ENCODE measurements at regions not wholly inside any gene's neighbourhood (a gene's known extent, or its start where the extent isn't known, plus 50 kb on each side); places are given as distances from the start of the nearest gene placed in this dataset.

- TF ChIP-seq, protein P1, sequence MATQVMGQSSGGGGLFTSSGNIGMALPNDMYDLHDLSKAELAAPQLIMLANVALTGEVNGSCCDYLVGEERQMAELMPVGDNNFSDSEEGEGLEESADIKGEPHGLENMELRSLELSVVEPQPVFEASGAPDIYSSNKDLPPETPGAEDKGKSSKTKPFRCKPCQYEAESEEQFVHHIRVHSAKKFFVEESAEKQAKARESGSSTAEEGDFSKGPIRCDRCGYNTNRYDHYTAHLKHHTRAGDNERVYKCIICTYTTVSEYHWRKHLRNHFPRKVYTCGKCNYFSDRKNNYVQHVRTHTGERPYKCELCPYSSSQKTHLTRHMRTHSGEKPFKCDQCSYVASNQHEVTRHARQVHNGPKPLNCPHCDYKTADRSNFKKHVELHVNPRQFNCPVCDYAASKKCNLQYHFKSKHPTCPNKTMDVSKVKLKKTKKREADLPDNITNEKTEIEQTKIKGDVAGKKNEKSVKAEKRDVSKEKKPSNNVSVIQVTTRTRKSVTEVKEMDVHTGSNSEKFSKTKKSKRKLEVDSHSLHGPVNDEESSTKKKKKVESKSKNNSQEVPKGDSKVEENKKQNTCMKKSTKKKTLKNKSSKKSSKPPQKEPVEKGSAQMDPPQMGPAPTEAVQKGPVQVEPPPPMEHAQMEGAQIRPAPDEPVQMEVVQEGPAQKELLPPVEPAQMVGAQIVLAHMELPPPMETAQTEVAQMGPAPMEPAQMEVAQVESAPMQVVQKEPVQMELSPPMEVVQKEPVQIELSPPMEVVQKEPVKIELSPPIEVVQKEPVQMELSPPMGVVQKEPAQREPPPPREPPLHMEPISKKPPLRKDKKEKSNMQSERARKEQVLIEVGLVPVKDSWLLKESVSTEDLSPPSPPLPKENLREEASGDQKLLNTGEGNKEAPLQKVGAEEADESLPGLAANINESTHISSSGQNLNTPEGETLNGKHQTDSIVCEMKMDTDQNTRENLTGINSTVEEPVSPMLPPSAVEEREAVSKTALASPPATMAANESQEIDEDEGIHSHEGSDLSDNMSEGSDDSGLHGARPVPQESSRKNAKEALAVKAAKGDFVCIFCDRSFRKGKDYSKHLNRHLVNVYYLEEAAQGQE (IDR thresholded peaks at IDR 0.05; ENCODE audit: unreplicated experiment) = no peak
- TF ChIP-seq EZH2 (IDR thresholded peaks at IDR 0.05; ENCODE audit: low read depth, unreplicated experiment) (no peak), ETS1 (IDR thresholded peaks at IDR 0.05) (no peak), STAT1 (IDR thresholded peaks at IDR 0.05; ENCODE audit: unreplicated experiment) (no peak)
Measured at GRCh38 chr10:56771343-56771742, 410.3 kb upstream of the ZWINT start (continued).

GRCh38 chr10:56763090-56763489, 402.0 kb upstream of the ZWINT start:
- 0 out of 2 replicates have a peak, but pooled peaks cover 7% of the 10 kb centered on the region for H3K36me3 ChIP-seq (ENCODE audit: insufficient read depth)
- peaks cover 7% of the 10 kb centered on the region; the same call in 1 of the 2 replicates for H3K9me2 ChIP-seq (ENCODE audit: insufficient read depth)
- H3K27me3 ChIP-seq (ENCODE audit: insufficient read depth) = no peaks in the 10 kb centered on the region
- peaks cover 11% of the 10 kb centered on the region for H3K4me1 Mint-ChIP-seq
- H4K20me1 ChIP-seq (replicated peaks; ENCODE audit: insufficient read depth) = no peaks in the 10 kb centered on the region
- H2AFZ ChIP-seq = no peak overlapping the region
- H3F3A ChIP-seq (replicated peaks; ENCODE audit: low read depth) = no peaks in the 10 kb centered on the region
- H3K4me1 ChIP-seq (ENCODE audit: insufficient read depth) = peaks cover 9% of the 10 kb centered on the region; the same call in 1 of the 2 replicates
- H3K27me3 Mint-ChIP-seq (ENCODE audit: insufficient read depth, low read depth, poor library complexity) = no peaks in the 10 kb centered on the region
- DNase-seq (ENCODE audit: low spot score) (peak; percentile 9), ATAC-seq (no peak)
- H3K79me2 ChIP-seq (replicated peaks; ENCODE audit: insufficient read depth) = no peaks in the 10 kb centered on the region
- peaks cover 44% of the 10 kb centered on the region for H3K9me3 Mint-ChIP-seq
- no peak overlapping the region for H3K4me3 Mint-ChIP-seq
- no peak overlapping the region for H3K27ac ChIP-seq (ENCODE audit: low read depth)
- no peak overlapping the region for H3K4me2 ChIP-seq
- no peak overlapping the region for H3K4me3 ChIP-seq
- no peak overlapping the region for H3K27ac Mint-ChIP-seq
- H3K36me3 Mint-ChIP-seq (ENCODE audit: low read depth) = peaks cover 27% of the 10 kb centered on the region; the same call in 2 of the 3 replicates
- no peak for TF ChIP-seq ZNF114 (CRISPR knock-in tag; IDR thresholded peaks at IDR 0.05)
- TF ChIP-seq, protein P2, sequence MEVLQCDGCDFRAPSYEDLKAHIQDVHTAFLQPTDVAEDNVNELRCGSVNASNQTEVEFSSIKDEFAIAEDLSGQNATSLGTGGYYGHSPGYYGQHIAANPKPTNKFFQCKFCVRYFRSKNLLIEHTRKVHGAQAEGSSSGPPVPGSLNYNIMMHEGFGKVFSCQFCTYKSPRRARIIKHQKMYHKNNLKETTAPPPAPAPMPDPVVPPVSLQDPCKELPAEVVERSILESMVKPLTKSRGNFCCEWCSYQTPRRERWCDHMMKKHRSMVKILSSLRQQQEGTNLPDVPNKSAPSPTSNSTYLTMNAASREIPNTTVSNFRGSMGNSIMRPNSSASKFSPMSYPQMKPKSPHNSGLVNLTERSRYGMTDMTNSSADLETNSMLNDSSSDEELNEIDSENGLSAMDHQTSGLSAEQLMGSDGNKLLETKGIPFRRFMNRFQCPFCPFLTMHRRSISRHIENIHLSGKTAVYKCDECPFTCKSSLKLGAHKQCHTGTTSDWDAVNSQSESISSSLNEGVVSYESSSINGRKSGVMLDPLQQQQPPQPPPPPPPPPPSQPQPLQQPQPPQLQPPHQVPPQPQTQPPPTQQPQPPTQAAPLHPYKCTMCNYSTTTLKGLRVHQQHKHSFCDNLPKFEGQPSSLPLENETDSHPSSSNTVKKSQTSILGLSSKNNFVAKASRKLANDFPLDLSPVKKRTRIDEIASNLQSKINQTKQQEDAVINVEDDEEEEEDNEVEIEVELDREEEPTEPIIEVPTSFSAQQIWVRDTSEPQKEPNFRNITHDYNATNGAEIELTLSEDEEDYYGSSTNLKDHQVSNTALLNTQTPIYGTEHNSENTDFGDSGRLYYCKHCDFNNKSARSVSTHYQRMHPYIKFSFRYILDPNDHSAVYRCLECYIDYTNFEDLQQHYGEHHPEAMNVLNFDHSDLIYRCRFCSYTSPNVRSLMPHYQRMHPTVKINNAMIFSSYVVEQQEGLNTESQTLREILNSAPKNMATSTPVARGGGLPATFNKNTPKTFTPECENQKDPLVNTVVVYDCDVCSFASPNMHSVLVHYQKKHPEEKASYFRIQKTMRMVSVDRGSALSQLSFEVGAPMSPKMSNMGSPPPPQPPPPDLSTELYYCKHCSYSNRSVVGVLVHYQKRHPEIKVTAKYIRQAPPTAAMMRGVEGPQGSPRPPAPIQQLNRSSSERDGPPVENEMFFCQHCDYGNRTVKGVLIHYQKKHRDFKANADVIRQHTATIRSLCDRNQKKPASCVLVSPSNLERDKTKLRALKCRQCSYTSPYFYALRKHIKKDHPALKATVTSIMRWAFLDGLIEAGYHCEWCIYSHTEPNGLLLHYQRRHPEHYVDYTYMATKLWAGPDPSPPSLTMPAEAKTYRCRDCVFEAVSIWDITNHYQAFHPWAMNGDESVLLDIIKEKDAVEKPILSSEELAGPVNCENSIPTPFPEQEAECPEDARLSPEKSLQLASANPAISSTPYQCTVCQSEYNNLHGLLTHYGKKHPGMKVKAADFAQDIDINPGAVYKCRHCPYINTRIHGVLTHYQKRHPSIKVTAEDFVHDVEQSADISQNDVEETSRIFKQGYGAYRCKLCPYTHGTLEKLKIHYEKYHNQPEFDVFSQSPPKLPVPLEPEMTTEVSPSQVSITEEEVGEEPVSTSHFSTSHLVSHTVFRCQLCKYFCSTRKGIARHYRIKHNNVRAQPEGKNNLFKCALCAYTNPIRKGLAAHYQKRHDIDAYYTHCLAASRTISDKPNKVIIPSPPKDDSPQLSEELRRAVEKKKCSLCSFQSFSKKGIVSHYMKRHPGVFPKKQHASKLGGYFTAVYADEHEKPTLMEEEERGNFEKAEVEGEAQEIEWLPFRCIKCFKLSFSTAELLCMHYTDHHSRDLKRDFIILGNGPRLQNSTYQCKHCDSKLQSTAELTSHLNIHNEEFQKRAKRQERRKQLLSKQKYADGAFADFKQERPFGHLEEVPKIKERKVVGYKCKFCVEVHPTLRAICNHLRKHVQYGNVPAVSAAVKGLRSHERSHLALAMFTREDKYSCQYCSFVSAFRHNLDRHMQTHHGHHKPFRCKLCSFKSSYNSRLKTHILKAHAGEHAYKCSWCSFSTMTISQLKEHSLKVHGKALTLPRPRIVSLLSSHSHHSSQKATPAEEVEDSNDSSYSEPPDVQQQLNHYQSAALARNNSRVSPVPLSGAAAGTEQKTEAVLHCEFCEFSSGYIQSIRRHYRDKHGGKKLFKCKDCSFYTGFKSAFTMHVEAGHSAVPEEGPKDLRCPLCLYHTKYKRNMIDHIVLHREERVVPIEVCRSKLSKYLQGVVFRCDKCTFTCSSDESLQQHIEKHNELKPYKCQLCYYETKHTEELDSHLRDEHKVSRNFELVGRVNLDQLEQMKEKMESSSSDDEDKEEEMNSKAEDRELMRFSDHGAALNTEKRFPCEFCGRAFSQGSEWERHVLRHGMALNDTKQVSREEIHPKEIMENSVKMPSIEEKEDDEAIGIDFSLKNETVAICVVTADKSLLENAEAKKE (CRISPR knock-in tag; IDR thresholded peaks at IDR 0.05) = no peak
- no peak for TF ChIP-seq JUNB (IDR thresholded peaks at IDR 0.05; ENCODE audit: unreplicated experiment)
- TF ChIP-seq, protein P1 (IDR thresholded peaks at IDR 0.05; ENCODE audit: unreplicated experiment) = no peak
- TF ChIP-seq ZNF331 (CRISPR knock-in tag; IDR thresholded peaks at IDR 0.05; ENCODE audit: low read depth) = no peak
- TF ChIP-seq EZH2phosphoT487 (IDR thresholded peaks at IDR 0.05; ENCODE audit: unreplicated experiment) = no peak
